Esophagus squamous epithelium (tissue), 5 donors: ENCODE measurements at regions not wholly inside any gene's neighbourhood (a gene's known extent, or its start where the extent isn't known, plus 50 kb on each side); places are given as distances from the start of the nearest gene placed in this dataset.

ENCODE experiments used
- DNase-seq: peaks from one replicate; lab custom pipeline; 2025; lab: John Stamatoyannopoulos, UW
- H3K27ac ChIP-seq, 4 donors: fragments of 200-600 bp; sonication (generic); one replicate each; pipeline ENCODE4 v1.5.1; 2016 to 2019; ENCODE audit warnings: mild to moderate bottlenecking in 1 of 4
- H3K27me3 ChIP-seq, 4 donors: fragments of 200-600 bp; sonication (generic); 1 replicate in 3 of 4; 2 replicates in 1 of 4; pipeline versions ENCODE4 v1.5.1 to v1.6.0; 2017 to 2021; ENCODE audit warnings: antibody characterized with exemption in 1 of 4
- H3K36me3 ChIP-seq, 3 donors: fragments of 200-600 bp; sonication (generic); one replicate each; pipeline ENCODE4 v1.5.1; 2016 to 2019
- H3K4me1 ChIP-seq, 3 donors: fragments of 200-600 bp; sonication (generic); one replicate each; pipeline ENCODE4 v1.5.1; 2017 to 2019
- H3K4me3 ChIP-seq, 4 donors: fragments of 200-600 bp; sonication (generic); 1 replicate in 3 of 4; 2 replicates in 1 of 4; pipeline ENCODE4 v1.5.1; 2016 to 2019; ENCODE audit warnings: mild to moderate bottlenecking in 2 of 4, moderate library complexity in 1 of 4
- H3K9me3 ChIP-seq, 3 donors: fragments of 200-600 bp; sonication (generic); one replicate each; pipeline ENCODE4 v1.5.1; 2016 to 2019
- POLR2A ChIP-seq, 4 donors: fragments of 450-650 bp; IDR thresholded peaks; one replicate each; pipeline ENCODE4 v1.6.1; 2017; ENCODE audit warnings: antibody characterized with exemption in 4 of 4, mild to moderate bottlenecking in 4 of 4, moderate library complexity in 3 of 4
- WGBS, 2 donors: methylation state at CpG; one replicate each; pipeline ENCODE4 v1.1.5; 2018; 5-methylcytosine and 5-hydroxymethylcytosine counted together
- intact Hi-C: fragments of 100-400 bp; cut with DNase I; formaldehyde crosslinking; loops from one replicate; pipeline ENCODE4 v1.15.0; 2022
- TF ChIP-seq, protein P1 (sequence below), 6 experiments: fragments of 450-650 bp in 4 of 6; fragments of 200-600 bp in 2 of 6; sonication (generic) in 2 of 6; IDR thresholded peaks; one replicate each; pipeline ENCODE4 v1.5.1; 2016 to 2019; ENCODE audit warnings: antibody characterized with exemption in 6 of 6, mild to moderate bottlenecking in 4 of 6, moderate library complexity in 4 of 6
- donor health status: DM: yes; HTN: yes; CAD: no.

DNA sequence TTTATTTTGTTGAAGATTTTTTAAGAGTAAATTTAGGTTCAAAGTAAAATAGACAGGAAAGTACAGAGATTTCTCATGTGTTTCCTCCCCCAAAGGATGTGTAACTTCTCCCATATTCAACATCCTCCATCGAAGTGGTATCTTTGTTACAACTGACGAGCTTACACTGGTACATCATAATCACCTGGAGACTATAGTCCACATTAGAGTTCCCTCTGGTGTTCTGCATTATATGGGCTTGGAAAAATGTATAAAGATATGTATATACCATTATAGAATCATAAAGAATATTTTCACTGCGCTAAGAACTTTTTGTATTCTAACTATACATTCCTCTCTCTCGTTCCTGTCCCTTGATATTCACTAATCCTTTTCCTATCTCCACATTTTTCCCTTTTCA is 203.7 kb downstream of the AMY1C start:
- intact Hi-C loops, result no loop called here
- Histone ChIP-seq H3K9me3 (no peaks in the 10 kb centered on the region), H3K36me3 (no peaks in the 10 kb centered on the region), H3K27me3 (no peaks in the 10 kb centered on the region), H3K4me3 (no peak overlapping the region), H3K27ac (no peak overlapping the region), H3K4me1 (no peaks in the 10 kb centered on the region)
- DNase-seq, result no peak
- 59 to 71% methylated on average over 4 of the region's 4 CpGs for WGBS, 2 donors
- no peak for TF ChIP-seq POLR2A (IDR thresholded peaks at IDR 0.05)
- TF ChIP-seq, protein P1, sequence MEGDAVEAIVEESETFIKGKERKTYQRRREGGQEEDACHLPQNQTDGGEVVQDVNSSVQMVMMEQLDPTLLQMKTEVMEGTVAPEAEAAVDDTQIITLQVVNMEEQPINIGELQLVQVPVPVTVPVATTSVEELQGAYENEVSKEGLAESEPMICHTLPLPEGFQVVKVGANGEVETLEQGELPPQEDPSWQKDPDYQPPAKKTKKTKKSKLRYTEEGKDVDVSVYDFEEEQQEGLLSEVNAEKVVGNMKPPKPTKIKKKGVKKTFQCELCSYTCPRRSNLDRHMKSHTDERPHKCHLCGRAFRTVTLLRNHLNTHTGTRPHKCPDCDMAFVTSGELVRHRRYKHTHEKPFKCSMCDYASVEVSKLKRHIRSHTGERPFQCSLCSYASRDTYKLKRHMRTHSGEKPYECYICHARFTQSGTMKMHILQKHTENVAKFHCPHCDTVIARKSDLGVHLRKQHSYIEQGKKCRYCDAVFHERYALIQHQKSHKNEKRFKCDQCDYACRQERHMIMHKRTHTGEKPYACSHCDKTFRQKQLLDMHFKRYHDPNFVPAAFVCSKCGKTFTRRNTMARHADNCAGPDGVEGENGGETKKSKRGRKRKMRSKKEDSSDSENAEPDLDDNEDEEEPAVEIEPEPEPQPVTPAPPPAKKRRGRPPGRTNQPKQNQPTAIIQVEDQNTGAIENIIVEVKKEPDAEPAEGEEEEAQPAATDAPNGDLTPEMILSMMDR (IDR thresholded peaks at IDR 0.05), result no peak

GRCh38 chr1:103958699-103959098 is 209.0 kb downstream of the AMY1C start:
- Histone ChIP-seq H3K27ac (no peak overlapping the region), H3K4me1 (no peaks in the 10 kb centered on the region), H3K36me3 (no peaks in the 10 kb centered on the region), H3K27me3 (no peaks in the 10 kb centered on the region), H3K9me3 (peaks cover 0 to 13% (median 5%) of the 10 kb centered on the region in 3 donors), H3K4me3 (no peak overlapping the region)
- 57 to 86% methylated on average over 1 of the region's 1 CpG for WGBS, 2 donors
- intact Hi-C loops, result no loop called here
- no peak for DNase-seq
- TF ChIP-seq POLR2A (IDR thresholded peaks at IDR 0.05), result no peak
- TF ChIP-seq, protein P1 (IDR thresholded peaks at IDR 0.05), result no peak

- no peak overlapping the region for H3K4me3 ChIP-seq
- no peaks in the 10 kb centered on the region for H3K36me3 ChIP-seq
- WGBS, 2 donors, result 13 to 19% methylated on average over 1 to 2 of the region's 4 CpGs
- peaks cover 0 to 13% (median 5%) of the 10 kb centered on the region in 3 donors for H3K9me3 ChIP-seq
- intact Hi-C loops, result no loop called here
- H3K4me1 ChIP-seq, result no peaks in the 10 kb centered on the region
- TF ChIP-seq, protein P1 (IDR thresholded peaks at IDR 0.05), result no peak
- TF ChIP-seq POLR2A (IDR thresholded peaks at IDR 0.05), result no peak
- DNase-seq, result no peak
- H3K27me3 ChIP-seq, result no peaks in the 10 kb centered on the region
- H3K27ac ChIP-seq, result no peak overlapping the region
Observed at GRCh38 chr1:103959565-103959964, 209.9 kb downstream of the AMY1C start.

DNA sequence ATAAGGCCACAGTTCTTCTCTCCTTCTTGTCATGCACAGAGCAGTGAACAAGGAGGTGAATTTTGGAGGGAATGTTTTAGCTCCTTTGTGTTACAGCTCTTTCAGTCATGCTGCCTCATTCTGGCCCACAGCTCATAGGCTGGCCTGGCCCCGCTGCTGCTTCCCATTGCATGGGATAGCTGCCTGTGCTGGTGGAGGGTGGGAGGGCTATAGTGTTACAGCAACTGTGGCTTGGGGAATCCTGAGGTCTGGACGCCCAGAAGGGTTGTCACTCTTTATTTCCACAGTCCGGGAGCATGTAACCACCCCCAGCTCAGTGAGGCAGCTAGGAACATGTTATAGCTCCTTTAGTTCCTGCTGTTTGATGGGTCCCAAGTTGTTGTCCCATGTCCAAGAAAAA is 210.3 kb downstream of the AMY1C start:
- H3K36me3 ChIP-seq, result no peaks in the 10 kb centered on the region
- DNase-seq, result no peak
- WGBS, 2 donors, result 35 to 58% methylated on average over 2 to 3 of the region's 3 CpGs
- H3K9me3 ChIP-seq, result peaks cover 0 to 13% (median 5%) of the 10 kb centered on the region in 3 donors
- intact Hi-C loops, result no loop called here
- H3K4me3 ChIP-seq, result no peak overlapping the region
- no peaks in the 10 kb centered on the region for H3K27me3 ChIP-seq
- TF ChIP-seq POLR2A (IDR thresholded peaks at IDR 0.05), result no peak
- no peak overlapping the region for H3K27ac ChIP-seq
- no peaks in the 10 kb centered on the region for H3K4me1 ChIP-seq

DNA sequence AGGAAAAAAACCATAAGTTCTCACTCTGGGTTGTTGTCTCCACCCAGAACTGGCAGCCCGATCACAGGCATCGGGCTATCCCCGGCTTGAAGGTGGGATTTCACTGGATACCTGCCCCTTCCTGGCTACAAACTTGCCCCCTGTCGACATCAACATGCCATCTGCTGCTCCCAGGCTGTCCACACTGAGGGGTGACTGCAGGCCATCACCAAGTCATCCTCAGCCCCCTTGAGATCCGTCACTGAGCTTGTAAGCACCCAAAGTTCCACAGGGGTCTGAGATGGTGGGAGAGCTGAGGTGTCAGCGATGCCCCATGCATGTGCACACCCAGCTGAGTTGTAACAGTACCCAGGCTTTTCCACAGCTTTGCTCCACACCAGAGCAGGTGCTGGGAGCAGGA is 211.0 kb downstream of the AMY1C start:
- intact Hi-C loops, result no loop called here
- WGBS, 2 donors, result 67% methylated on average over 1 of the region's 6 CpGs; no CpG with 5 or more reads in 1 of the 2 donors
- Histone ChIP-seq H3K4me1 (no peaks in the 10 kb centered on the region), H3K4me3 (no peak overlapping the region), H3K9me3 (peaks cover 0 to 13% (median 5%) of the 10 kb centered on the region in 3 donors), H3K27ac (no peak overlapping the region), H3K36me3 (no peaks in the 10 kb centered on the region), H3K27me3 (no peaks in the 10 kb centered on the region)
- DNase-seq, result no peak
- TF ChIP-seq POLR2A (IDR thresholded peaks at IDR 0.05), result no peak
- TF ChIP-seq, protein P1 (IDR thresholded peaks at IDR 0.05), result no peak

DNA sequence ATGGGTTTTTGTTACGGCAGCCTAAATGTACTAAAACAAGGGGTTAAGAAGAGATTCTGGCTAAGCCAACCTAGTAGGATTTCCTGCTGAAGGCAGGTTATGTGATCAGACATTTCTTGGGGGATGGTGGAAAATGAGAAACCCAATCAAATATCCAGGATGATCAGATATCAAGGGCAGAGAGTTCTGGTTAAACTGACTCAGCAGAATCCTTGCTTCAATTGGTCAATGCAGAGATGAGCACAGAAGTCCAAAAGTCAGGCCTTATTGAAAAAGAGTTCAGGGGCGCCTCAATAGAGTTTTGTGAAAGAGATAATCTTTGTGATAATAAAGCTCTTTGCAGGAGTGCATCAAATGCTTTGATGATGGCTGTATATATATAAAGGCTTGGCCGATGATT is 237.1 kb downstream of the AMY1C start:
- intact Hi-C loops, result no loop called here
- WGBS, 2 donors, result 83 to 87% methylated on average over 3 of the region's 3 CpGs
- no peaks in the 10 kb centered on the region for H3K27me3 ChIP-seq
- no peaks in the 10 kb centered on the region for H3K9me3 ChIP-seq
- TF ChIP-seq, protein P1 (IDR thresholded peaks at IDR 0.05), result no peak
- no peak for TF ChIP-seq POLR2A (IDR thresholded peaks at IDR 0.05)
- no peak overlapping the region for H3K27ac ChIP-seq
- no peak for DNase-seq
- no peaks in the 10 kb centered on the region for H3K36me3 ChIP-seq
- no peak overlapping the region for H3K4me3 ChIP-seq
- H3K4me1 ChIP-seq, result no peaks in the 10 kb centered on the region
